ENCODE measurements at regions not wholly inside any gene's neighbourhood (a gene's known extent, or its start where the extent isn't known, plus 50 kb on each side); places are given as distances from the start of the nearest gene placed in this dataset.

- no peaks in the 10 kb centered on the region for H3K9me2 ChIP-seq
- H3K4me2 ChIP-seq: peak overlapping the region; percentile 23; the same call in 1 of the 2 replicates
- 0% methylated on average over 2 of the region's 2 CpGs for WGBS (ENCODE audit: low lambda C conversion rate)
- peaks cover 16% of the 10 kb centered on the region for H3F3A ChIP-seq (replicated peaks; ENCODE audit: insufficient read depth)
- H3K9me3 ChIP-seq: no peaks in the 10 kb centered on the region
- TF ChIP-seq MEF2A (IDR thresholded peaks at IDR 0.05; ENCODE audit: borderline replicate concordance, low read depth) (no peak), RXRA (IDR thresholded peaks at IDR 0.05; ENCODE audit: borderline replicate concordance, low read depth) (peak; percentile 21; the same call in 1 of the 2 replicates), JUND (IDR thresholded peaks at IDR 0.05) (peak; percentile 59), RFX5 (IDR thresholded peaks at IDR 0.05; ENCODE audit: low read length) (no peak), TAF1 (IDR thresholded peaks at IDR 0.05; ENCODE audit: borderline replicate concordance, low read depth, low read length) (no peak), TCF12 (IDR thresholded peaks at IDR 0.05) (peak; percentile 36; the same call in 1 of the 2 replicates), RAD21 (IDR thresholded peaks at IDR 0.05; ENCODE audit: low read length) (no peak), SIN3A (IDR thresholded peaks at IDR 0.05; ENCODE audit: borderline replicate concordance, low read depth, low read length) (no peak), FOSL2 (IDR thresholded peaks at IDR 0.05; ENCODE audit: borderline replicate concordance, low read depth) (peak; percentile 79), GATA2 (CRISPR knock-in tag; IDR thresholded peaks at IDR 0.05) (no peak), POLR2AphosphoS5 (IDR thresholded peaks at IDR 0.05; ENCODE audit: low read depth, low read length) (no peak), IRF3 (IDR thresholded peaks at IDR 0.05; ENCODE audit: low read depth, low read length) (no peak), EP300 (IDR thresholded peaks at IDR 0.05; ENCODE audit: borderline replicate concordance in 1 of 2, low read depth in 1 of 2, low read length in 1 of 2) (0 out of 4 replicates have a peak, but pooled peaks of 1 of the 2 experiments have one; percentile 13), USF1 (IDR thresholded peaks at IDR 0.05; ENCODE audit: borderline replicate concordance, low read depth) (no peak)
- CTCF ChIA-PET: no interaction called here
- DNase-seq: no peak
- no peaks in the 10 kb centered on the region for H3K79me2 ChIP-seq (ENCODE audit: insufficient read depth)
- H3K4me3 ChIP-seq (ENCODE audit: low read depth in 2 of 2, low read length in 1 of 2): no peak overlapping the region
- H3K27ac ChIP-seq (ENCODE audit: low read depth in 2 of 2, low read length in 1 of 2): peak overlapping the region; percentile 53 to 55; a peak in 3 of 4 replicates
- H3K27me3 ChIP-seq (ENCODE audit: insufficient read depth): no peaks in the 10 kb centered on the region
- POLR2A ChIA-PET: no interaction called here
- peak overlapping the region; percentile 60; the same call in 1 of the 2 replicates for H2AFZ ChIP-seq (ENCODE audit: low read depth)
- H3K4me1 ChIP-seq (ENCODE audit: control insufficient read depth in 1 of 2, insufficient read depth in 2 of 2, low read depth in 1 of 2, low read length in 1 of 2): peaks cover 0 to 6% of the 10 kb centered on the region in 2 experiments; a peak in 2 of 4 replicates
- H3K36me3 ChIP-seq (replicated peaks in 1 of 2; ENCODE audit: control insufficient read depth in 1 of 2, insufficient read depth in 2 of 2, low read length in 1 of 2): no peaks in the 10 kb centered on the region
- no peaks in the 10 kb centered on the region for H4K20me1 ChIP-seq (ENCODE audit: insufficient read depth)
- no peak overlapping the region; the same call in 1 of the 2 replicates for H3K9ac ChIP-seq
These were observed 179.8 kb upstream of the KCNK2 start for GRCh38 chr1:214902636-214903320.

- Histone ChIP-seq H3K79me2 (ENCODE audit: insufficient read depth) (no peaks in the 10 kb centered on the region), H3K27ac (ENCODE audit: low read depth in 2 of 2, low read length in 1 of 2) (no peak overlapping the region), H2AFZ (ENCODE audit: low read depth) (no peak overlapping the region), H3F3A (replicated peaks; ENCODE audit: insufficient read depth) (no peaks in the 10 kb centered on the region), H4K20me1 (ENCODE audit: insufficient read depth) (no peaks in the 10 kb centered on the region), H3K27me3 (ENCODE audit: insufficient read depth) (no peaks in the 10 kb centered on the region), H3K9ac (no peak overlapping the region), H3K9me3 (no peaks in the 10 kb centered on the region), H3K4me1 (ENCODE audit: control insufficient read depth in 1 of 2, insufficient read depth in 2 of 2, low read depth in 1 of 2, low read length in 1 of 2) (no peaks in the 10 kb centered on the region), H3K36me3 (replicated peaks in 1 of 2; ENCODE audit: control insufficient read depth in 1 of 2, insufficient read depth in 2 of 2, low read length in 1 of 2) (no peaks in the 10 kb centered on the region), H3K4me3 (ENCODE audit: low read depth in 2 of 2, low read length in 1 of 2) (no peak overlapping the region), H3K4me2 (no peak overlapping the region), H3K9me2 (no peaks in the 10 kb centered on the region)
- no peak for DNase-seq
- TF ChIP-seq ELF1 (IDR thresholded peaks at IDR 0.05) (no peak), PBX3 (IDR thresholded peaks at IDR 0.05) (peak; percentile 32; the same call in 1 of the 2 replicates)
- 55% methylated on average over 8 of the region's 8 CpGs for WGBS (ENCODE audit: low lambda C conversion rate)
- ChIA-PET POLR2A (no interaction called here), CTCF (interaction anchor here (1.2 kb wide), 1 partner anchor 11 kb away, joined by 4 read pairs; no protein-coding TSS in a partner anchor)
These were observed 170.4 kb upstream of the KCNK2 start for GRCh38 chr1:214912127-214912526.

Measured in SK-N-SH (cell line).